GM23338 (cell line): ENCODE measurements at regions not wholly inside any gene's neighbourhood (a gene's known extent, or its start where the extent isn't known, plus 50 kb on each side); places are given as distances from the start of the nearest gene placed in this dataset.

Experiments used
- ATAC-seq: fragments of 200-7000 bp; cut with Tn5 transposase; 3 replicates; pipeline ENCODE4 v1.9.1; 2020
- DNase-seq: peaks from one replicate; pipeline ENCODE4 v3.0.0-alpha.2; 2015; ENCODE audit warnings: low spot score
- H2AFZ ChIP-seq: fragments of 200-600 bp; sonication (generic); 2 replicates; pipeline ENCODE4 v1.8.0; 2016; ENCODE audit warnings: antibody characterized with exemption, mild to moderate bottlenecking, moderate library complexity
- H3F3A ChIP-seq: fragments of 200-600 bp; sonication (generic); replicated peaks from 2 replicates; pipeline ENCODE4 v1.8.0; 2017; ENCODE audit warnings: antibody characterized with exemption, mixed run types, low read depth
- H3K27ac ChIP-seq: fragments of 200-600 bp; sonication (generic); 2 replicates; pipeline ENCODE4 v1.6.1; 2016; ENCODE audit warnings: low read depth
- H3K27me3 ChIP-seq: fragments of 200-600 bp; sonication (generic); 2 replicates; pipeline ENCODE4 v1.8.0; 2016; ENCODE audit warnings: mild to moderate bottlenecking, mixed run types, moderate library complexity; ENCODE audit not compliant: insufficient read depth
- H3K36me3 ChIP-seq: fragments of 200-600 bp; sonication (generic); 2 replicates; pipeline ENCODE4 v1.8.0; 2016; ENCODE audit warnings: mild to moderate bottlenecking; ENCODE audit not compliant: insufficient read depth
- H3K4me1 ChIP-seq: fragments of 200-600 bp; sonication (generic); 2 replicates; pipeline ENCODE4 v1.8.0; 2016; ENCODE audit warnings: mild to moderate bottlenecking, moderate library complexity; ENCODE audit not compliant: insufficient read depth
- H3K4me2 ChIP-seq: fragments of 200-600 bp; sonication (generic); 2 replicates; pipeline ENCODE4 v1.7.1; 2017; ENCODE audit warnings: mixed run types
- H3K4me3 ChIP-seq: fragments of 200-600 bp; sonication (generic); 2 replicates; pipeline ENCODE4 v1.6.1; 2016; ENCODE audit warnings: mixed run types
- H3K79me2 ChIP-seq: fragments of 200-600 bp; sonication (generic); replicated peaks from 2 replicates; pipeline ENCODE4 v1.8.0; 2017; ENCODE audit warnings: mild to moderate bottlenecking; ENCODE audit not compliant: insufficient read depth
- H3K9me2 ChIP-seq: fragments of 200-600 bp; sonication (generic); 2 replicates; pipeline ENCODE4 v1.8.0; 2017; ENCODE audit not compliant: insufficient read depth
- H4K20me1 ChIP-seq: fragments of 200-600 bp; sonication (generic); replicated peaks from 2 replicates; pipeline ENCODE4 v1.8.0; 2017; ENCODE audit warnings: mild to moderate bottlenecking; ENCODE audit not compliant: insufficient read depth
- H3K27ac Mint-ChIP-seq: 2 replicates; pipeline ENCODE4 v1.8.0; 2020; ENCODE audit warnings: inconsistent platforms, mild to moderate bottlenecking, moderate library complexity, mixed read lengths
- H3K27me3 Mint-ChIP-seq: 3 replicates; pipeline ENCODE4 v1.8.0; 2022; ENCODE audit warnings: low read depth, mild to moderate bottlenecking, moderate library complexity, mixed read lengths, inconsistent platforms; ENCODE audit not compliant: insufficient read depth, poor library complexity
- H3K36me3 Mint-ChIP-seq: 3 replicates; pipeline ENCODE4 v1.8.0; 2021; ENCODE audit warnings: low read depth, mild to moderate bottlenecking, inconsistent platforms, moderate library complexity, mixed read lengths
- H3K4me1 Mint-ChIP-seq: 3 replicates; pipeline ENCODE4 v1.8.0; 2020; ENCODE audit warnings: mild to moderate bottlenecking, inconsistent platforms, mixed read lengths
- H3K4me3 Mint-ChIP-seq: 3 replicates; pipeline ENCODE4 v1.8.0; 2021; ENCODE audit warnings: moderate library complexity, mild to moderate bottlenecking, inconsistent platforms, mixed read lengths
- H3K9me3 Mint-ChIP-seq: 3 replicates; pipeline ENCODE4 v1.8.0; 2020; ENCODE audit warnings: moderate library complexity, mild to moderate bottlenecking, inconsistent platforms, mixed read lengths
- CREB1 ChIP-seq: fragments of 250-450 bp; sonication (Bioruptor Pico); IDR thresholded peaks from 2 replicates; pipeline ENCODE4 v1.5.0; 2020; ENCODE audit warnings: low read depth, mild to moderate bottlenecking, moderate library complexity
- CTCF ChIP-seq, 2 experiments: fragments of 200-600 bp in 1 of 2; sonication (generic) in 1 of 2; conservative IDR thresholded peaks; 2 replicates each; pipeline versions ENCODE4 v1.5.1 to v1.6.1; 2016 to 2017; ENCODE audit warnings: antibody characterized with exemption in 2 of 2, low read depth in 2 of 2, mild to moderate bottlenecking in 2 of 2, moderate library complexity in 1 of 2
- ETS1 ChIP-seq: IDR thresholded peaks from 2 replicates; pipeline ENCODE4 v1.6.1; 2016; ENCODE audit warnings: antibody characterized with exemption
- EZH2 ChIP-seq: fragments of 200-600 bp; sonication (generic); IDR thresholded peaks from one replicate; pipeline ENCODE4 v1.8.0; 2017; ENCODE audit warnings: antibody characterized with exemption, mild to moderate bottlenecking, low read depth; ENCODE audit not compliant: unreplicated experiment
- EZH2phosphoT487 ChIP-seq: fragments of 200-600 bp; sonication (generic); IDR thresholded peaks from one replicate; pipeline ENCODE4 v1.8.1; 2018; ENCODE audit warnings: antibody characterized with exemption; ENCODE audit not compliant: unreplicated experiment
- JUNB ChIP-seq: IDR thresholded peaks from one replicate; pipeline ENCODE4 v1.6.1; 2016; ENCODE audit warnings: antibody characterized with exemption; ENCODE audit not compliant: unreplicated experiment
- NANOG ChIP-seq: IDR thresholded peaks from 2 replicates; pipeline ENCODE4 v1.6.1; 2016; ENCODE audit warnings: antibody characterized with exemption, borderline replicate concordance
- POLR2AphosphoS5 ChIP-seq: IDR thresholded peaks from 2 replicates; pipeline ENCODE4 v1.6.1; 2016; ENCODE audit warnings: antibody characterized with exemption, low read depth
- STAT1 ChIP-seq: IDR thresholded peaks from one replicate; pipeline ENCODE4 v1.6.1; 2016; ENCODE audit warnings: antibody characterized with exemption; ENCODE audit not compliant: unreplicated experiment
- ZNF114 ChIP-seq: fragments of 250-450 bp; sonication (Bioruptor Pico); IDR thresholded peaks from 2 replicates; pipeline ENCODE4 v1.5.0; 2020; ENCODE audit warnings: mild to moderate bottlenecking, moderate library complexity
- ZNF331 ChIP-seq: fragments of 250-450 bp; sonication (Bioruptor Pico); IDR thresholded peaks from 2 replicates; pipeline ENCODE4 v1.5.0; 2020; ENCODE audit warnings: low read depth, mild to moderate bottlenecking, moderate library complexity
- ZNF462 ChIP-seq: fragments of 250-450 bp; sonication (Bioruptor Pico); IDR thresholded peaks from 2 replicates; pipeline ENCODE4 v1.5.0; 2020; ENCODE audit warnings: mild to moderate bottlenecking, moderate library complexity
- TF ChIP-seq, protein P1 (sequence below): IDR thresholded peaks from one replicate; pipeline ENCODE4 v1.6.1; 2018; ENCODE audit warnings: antibody characterized with exemption; ENCODE audit not compliant: unreplicated experiment

GRCh38 chr6:11956781-11957180 is 55.3 kb upstream of the HIVEP1 start:
- H3K4me1 Mint-ChIP-seq, result peaks cover 6% of the 10 kb centered on the region; the same call in 1 of the 3 replicates
- no peak overlapping the region for H3K4me2 ChIP-seq
- no peaks in the 10 kb centered on the region for H3K4me1 ChIP-seq
- H2AFZ ChIP-seq, result no peak overlapping the region
- no peak for ATAC-seq
- no peak overlapping the region for H3K27ac Mint-ChIP-seq
- H3F3A ChIP-seq, result no peaks in the 10 kb centered on the region
- no peak for TF ChIP-seq EZH2phosphoT487
- TF ChIP-seq ZNF462 (CRISPR knock-in tag), result no peak
- no peak for TF ChIP-seq ZNF331 (CRISPR knock-in tag)
- TF ChIP-seq ETS1, result no peak
- no peak for TF ChIP-seq JUNB
- TF ChIP-seq, protein P1, sequence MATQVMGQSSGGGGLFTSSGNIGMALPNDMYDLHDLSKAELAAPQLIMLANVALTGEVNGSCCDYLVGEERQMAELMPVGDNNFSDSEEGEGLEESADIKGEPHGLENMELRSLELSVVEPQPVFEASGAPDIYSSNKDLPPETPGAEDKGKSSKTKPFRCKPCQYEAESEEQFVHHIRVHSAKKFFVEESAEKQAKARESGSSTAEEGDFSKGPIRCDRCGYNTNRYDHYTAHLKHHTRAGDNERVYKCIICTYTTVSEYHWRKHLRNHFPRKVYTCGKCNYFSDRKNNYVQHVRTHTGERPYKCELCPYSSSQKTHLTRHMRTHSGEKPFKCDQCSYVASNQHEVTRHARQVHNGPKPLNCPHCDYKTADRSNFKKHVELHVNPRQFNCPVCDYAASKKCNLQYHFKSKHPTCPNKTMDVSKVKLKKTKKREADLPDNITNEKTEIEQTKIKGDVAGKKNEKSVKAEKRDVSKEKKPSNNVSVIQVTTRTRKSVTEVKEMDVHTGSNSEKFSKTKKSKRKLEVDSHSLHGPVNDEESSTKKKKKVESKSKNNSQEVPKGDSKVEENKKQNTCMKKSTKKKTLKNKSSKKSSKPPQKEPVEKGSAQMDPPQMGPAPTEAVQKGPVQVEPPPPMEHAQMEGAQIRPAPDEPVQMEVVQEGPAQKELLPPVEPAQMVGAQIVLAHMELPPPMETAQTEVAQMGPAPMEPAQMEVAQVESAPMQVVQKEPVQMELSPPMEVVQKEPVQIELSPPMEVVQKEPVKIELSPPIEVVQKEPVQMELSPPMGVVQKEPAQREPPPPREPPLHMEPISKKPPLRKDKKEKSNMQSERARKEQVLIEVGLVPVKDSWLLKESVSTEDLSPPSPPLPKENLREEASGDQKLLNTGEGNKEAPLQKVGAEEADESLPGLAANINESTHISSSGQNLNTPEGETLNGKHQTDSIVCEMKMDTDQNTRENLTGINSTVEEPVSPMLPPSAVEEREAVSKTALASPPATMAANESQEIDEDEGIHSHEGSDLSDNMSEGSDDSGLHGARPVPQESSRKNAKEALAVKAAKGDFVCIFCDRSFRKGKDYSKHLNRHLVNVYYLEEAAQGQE, result no peak
- no peak for TF ChIP-seq ZNF114 (CRISPR knock-in tag)
- no peak for TF ChIP-seq EZH2
- TF ChIP-seq POLR2AphosphoS5, result no peak
- no peak for TF ChIP-seq NANOG
- no peak for TF ChIP-seq CREB1
- TF ChIP-seq CTCF (conservative IDR thresholded peaks at IDR 0.05; ENCODE audit: low read depth in 2 of 2), result no peak
- no peak for TF ChIP-seq STAT1
- H3K27me3 ChIP-seq, result no peaks in the 10 kb centered on the region
- H3K79me2 ChIP-seq, result no peaks in the 10 kb centered on the region
- H3K4me3 ChIP-seq, result no peak overlapping the region
- no peaks in the 10 kb centered on the region for H3K36me3 ChIP-seq
- H4K20me1 ChIP-seq, result no peaks in the 10 kb centered on the region
- H3K4me3 Mint-ChIP-seq, result no peak overlapping the region
- no peak overlapping the region for H3K27ac ChIP-seq
- no peak for DNase-seq
- no peaks in the 10 kb centered on the region for H3K36me3 Mint-ChIP-seq
- no peaks in the 10 kb centered on the region for H3K27me3 Mint-ChIP-seq
- no peaks in the 10 kb centered on the region; the same call in 1 of the 2 replicates for H3K9me2 ChIP-seq
- H3K9me3 Mint-ChIP-seq, result peaks cover 4% of the 10 kb centered on the region; the same call in 1 of the 3 replicates
